Neuronal stem cell (in vitro differentiated cells): ENCODE measurements at regions not wholly inside any gene's neighbourhood (a gene's known extent, or its start where the extent isn't known, plus 50 kb on each side); places are given as distances from the start of the nearest gene placed in this dataset.

Experiments
- DNase-seq: peaks from one replicate; pipeline ENCODE4 v3.0.0-alpha.2; 2013; ENCODE audit warnings: low spot score
- H2AFZ ChIP-seq: one replicate; pipeline ENCODE4 v1.6.1; 2013; ENCODE audit warnings: mild to moderate bottlenecking, low read length, inconsistent platforms
- H2AK5ac ChIP-seq: 2 replicates; pipeline ENCODE4 v1.6.1; 2013; ENCODE audit warnings: low read depth, mild to moderate bottlenecking, inconsistent platforms, low read length, moderate library complexity, mixed read lengths
- H2BK120ac ChIP-seq: 2 replicates; pipeline ENCODE4 v1.6.1; 2013; ENCODE audit warnings: low read depth, mild to moderate bottlenecking, inconsistent platforms, low read length, moderate library complexity, mixed read lengths
- H2BK12ac ChIP-seq: one replicate; pipeline ENCODE4 v1.6.1; 2013; ENCODE audit warnings: low read length, inconsistent platforms
- H2BK15ac ChIP-seq: 2 replicates; pipeline ENCODE4 v1.6.1; 2013; ENCODE audit warnings: mild to moderate bottlenecking, low read length, inconsistent platforms, mixed read lengths
- H2BK5ac ChIP-seq: one replicate; pipeline ENCODE4 v1.6.1; 2013; ENCODE audit warnings: inconsistent platforms, mild to moderate bottlenecking, low read length, moderate library complexity
- H3K14ac ChIP-seq: one replicate; pipeline ENCODE4 v1.6.1; 2013; ENCODE audit warnings: low read length, inconsistent platforms
- H3K18ac ChIP-seq: 2 replicates; pipeline ENCODE4 v1.6.1; 2013; ENCODE audit warnings: low read length, inconsistent platforms
- H3K23ac ChIP-seq: 2 replicates; pipeline ENCODE4 v1.6.1; 2013; ENCODE audit warnings: low read depth, mild to moderate bottlenecking, mixed read lengths, low read length, inconsistent platforms; ENCODE audit not compliant: poor library complexity
- H3K27ac ChIP-seq: replicated peaks from 3 replicates; pipeline ENCODE4 v1.5.1; 2013; ENCODE audit warnings: low read length, inconsistent platforms
- H3K27me3 ChIP-seq, 3 experiments: 2 replicates each; pipeline ENCODE4 v1.6.1; 2013; ENCODE audit warnings: low read length in 3 of 3, mild to moderate bottlenecking in 2 of 3, inconsistent platforms in 1 of 3, low read depth in 1 of 3, mixed read lengths in 1 of 3, moderate library complexity in 1 of 3; ENCODE audit not compliant: control insufficient read depth in 3 of 3, insufficient read depth in 3 of 3
- H3K36me3 ChIP-seq, 2 donors: replicated peaks in 1 of 2; 2 replicates each; pipeline ENCODE4 v1.6.1; 2013; ENCODE audit warnings: low read length in 2 of 2; ENCODE audit not compliant: control insufficient read depth in 2 of 2, insufficient read depth in 2 of 2
- H3K4ac ChIP-seq: 2 replicates; pipeline ENCODE4 v1.6.1; 2013; ENCODE audit warnings: inconsistent platforms, mild to moderate bottlenecking, low read length, moderate library complexity
- H3K4me1 ChIP-seq, 2 donors: 1 replicate in 1 of 2; 2 replicates in 1 of 2; pipeline ENCODE4 v1.6.1; 2013; ENCODE audit warnings: low read length in 2 of 2, low read depth in 1 of 2; ENCODE audit not compliant: control insufficient read depth in 2 of 2, insufficient read depth in 1 of 2
- H3K4me2 ChIP-seq: one replicate; pipeline ENCODE4 v1.6.1; 2013; ENCODE audit warnings: mild to moderate bottlenecking, low read length, inconsistent platforms; ENCODE audit not compliant: insufficient read depth, poor library complexity, severe bottlenecking
- H3K4me3 ChIP-seq, 2 donors: 2 replicates each; pipeline ENCODE4 v1.5.1; 2013; ENCODE audit warnings: low read length in 2 of 2, mild to moderate bottlenecking in 2 of 2, inconsistent platforms in 1 of 2, moderate library complexity in 1 of 2
- H3K79me1 ChIP-seq: one replicate; pipeline ENCODE4 v1.6.1; 2013; ENCODE audit warnings: low read depth, mild to moderate bottlenecking, inconsistent platforms, low read length, moderate library complexity
- H3K9ac ChIP-seq: one replicate; pipeline ENCODE4 v1.6.1; 2013; ENCODE audit warnings: mild to moderate bottlenecking, low read depth, low read length, inconsistent platforms; ENCODE audit not compliant: poor library complexity
- H3K9me3 ChIP-seq, 2 donors: replicated peaks in 1 of 2; 2 replicates each; pipeline versions ENCODE3 to v1.6.1; 2013; ENCODE audit warnings: low read length in 2 of 2, mild to moderate bottlenecking in 2 of 2, inconsistent platforms in 1 of 2, low read depth in 1 of 2, mixed read lengths in 1 of 2, moderate library complexity in 1 of 2; ENCODE audit not compliant: control insufficient read depth in 2 of 2, insufficient read depth in 1 of 2
- H4K8ac ChIP-seq: one replicate; pipeline ENCODE4 v1.6.1; 2013; ENCODE audit warnings: low read depth, mild to moderate bottlenecking, inconsistent platforms, low read length, moderate library complexity
- H4K91ac ChIP-seq: one replicate; pipeline ENCODE4 v1.6.1; 2013; ENCODE audit warnings: low read length, low read depth, mild to moderate bottlenecking, inconsistent platforms; ENCODE audit not compliant: poor library complexity
- WGBS, 2 donors: extraction: QIAGEN DNeasy Blood & Tissue Kit; methylation state at CpG; one replicate each; pipeline ENCODE4 v1.1.7; 2013; ENCODE audit warnings: missing lambda C conversion rate in 2 of 2, mixed read lengths in 1 of 2; ENCODE audit not compliant: insufficient read length in 2 of 2, insufficient replicate concordance in 1 of 2; ENCODE audit errors: extremely low coverage in 2 of 2; 5-methylcytosine and 5-hydroxymethylcytosine counted together

DNA sequence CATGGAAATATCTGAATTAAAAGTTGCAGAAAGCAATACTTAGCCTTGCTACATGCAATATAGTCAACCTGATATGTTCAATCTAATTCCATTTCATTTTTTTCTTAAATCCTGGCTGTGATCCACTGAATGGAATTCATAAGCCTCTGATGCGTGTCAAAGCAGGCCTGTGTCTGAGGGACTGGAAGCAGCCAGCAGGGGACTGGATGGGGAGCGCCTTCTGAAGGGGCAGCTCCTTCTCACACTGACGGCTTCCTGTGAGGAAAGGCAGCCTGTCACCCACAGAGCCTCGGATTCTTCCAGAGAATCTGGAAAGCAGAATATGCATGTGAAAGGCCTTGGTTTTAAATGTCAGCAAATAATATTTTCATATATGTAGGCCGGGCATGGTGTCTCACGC, 73.5 kb downstream of the KCNF1 start:
- Histone ChIP-seq H3K79me1 (no peaks in the 10 kb centered on the region), H3K18ac (no peak overlapping the region), H3K9ac (no peak overlapping the region), H2AK5ac (no peak overlapping the region), H2BK120ac (no peak overlapping the region), H3K4me2 (no peak overlapping the region), H3K36me3 (no peaks in the 10 kb centered on the region), H4K91ac (no peak overlapping the region), H3K27ac (no peak overlapping the region), H3K23ac (no peak overlapping the region), H3K4me1 (peaks cover 0 to 10% of the 10 kb centered on the region in 2 donors), H2AFZ (peak overlapping the region; percentile 46), H2BK5ac (no peak overlapping the region), H4K8ac (no peak overlapping the region), H2BK12ac (no peak overlapping the region), H3K4me3 (no peak overlapping the region), H3K4ac (no peak overlapping the region), H3K14ac (no peak overlapping the region), H3K27me3 (no peaks in the 10 kb centered on the region), H2BK15ac (no peak overlapping the region), H3K9me3 (no peaks in the 10 kb centered on the region)
- no peak for DNase-seq
- WGBS, 2 donors, result no CpG with 5 or more reads among the region's 6 CpGs

DNA sequence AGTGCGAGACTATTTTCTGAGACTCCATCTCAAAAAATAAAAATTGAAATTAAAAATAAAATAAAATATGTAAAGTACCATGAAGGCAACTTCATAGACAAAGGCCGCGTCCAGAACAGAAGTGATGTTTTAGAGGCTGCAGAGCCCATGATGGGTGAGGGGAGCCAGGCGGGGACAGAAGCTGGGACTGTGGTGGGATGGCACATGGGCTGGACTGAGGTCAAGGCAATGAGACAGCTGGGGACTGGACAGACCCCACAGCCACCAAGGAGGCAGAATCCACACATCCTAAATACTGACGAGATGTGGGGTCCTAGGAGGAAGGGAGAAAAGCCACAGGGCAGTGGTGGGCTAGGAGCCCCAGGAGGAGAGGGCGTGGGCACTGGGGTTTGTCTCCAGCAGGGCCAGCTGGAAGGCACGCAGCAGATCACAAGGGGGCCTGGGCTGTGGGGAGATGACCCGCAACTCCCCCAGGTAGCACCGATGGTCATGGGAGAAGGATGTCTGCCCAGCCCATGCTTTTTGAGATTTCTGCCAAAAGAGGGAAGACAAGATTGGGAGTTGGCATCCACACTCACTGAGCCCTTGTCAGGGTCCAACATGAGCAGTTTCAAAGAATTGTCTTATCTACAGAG, 74.3 kb downstream of the KCNF1 start:
- no peak overlapping the region for H3K4me3 ChIP-seq
- no peak overlapping the region for H2AK5ac ChIP-seq
- no peak overlapping the region for H2BK12ac ChIP-seq
- no peak overlapping the region for H3K27ac ChIP-seq
- H3K4me1 ChIP-seq, result peaks cover 0 to 10% of the 10 kb centered on the region in 2 donors
- DNase-seq, result no peak
- no peak overlapping the region for H4K91ac ChIP-seq
- H3K9me3 ChIP-seq, result no peaks in the 10 kb centered on the region
- no peak overlapping the region for H2BK120ac ChIP-seq
- no peak overlapping the region for H3K9ac ChIP-seq
- no peaks in the 10 kb centered on the region for H3K36me3 ChIP-seq
- no CpG with 5 or more reads among the region's 9 CpGs for WGBS, 2 donors
- peaks cover 0 to 5% (median 0%) of the 10 kb centered on the region in 3 experiments for H3K27me3 ChIP-seq
- H3K79me1 ChIP-seq, result no peaks in the 10 kb centered on the region
- H3K23ac ChIP-seq, result no peak overlapping the region
- peak overlapping the region; percentile 12 for H3K18ac ChIP-seq
- H4K8ac ChIP-seq, result no peak overlapping the region
- H3K14ac ChIP-seq, result no peak overlapping the region
- no peak overlapping the region for H3K4ac ChIP-seq
- H2AFZ ChIP-seq, result no peak overlapping the region
- H3K4me2 ChIP-seq, result no peak overlapping the region
- H2BK5ac ChIP-seq, result no peak overlapping the region
- no peak overlapping the region for H2BK15ac ChIP-seq

DNA sequence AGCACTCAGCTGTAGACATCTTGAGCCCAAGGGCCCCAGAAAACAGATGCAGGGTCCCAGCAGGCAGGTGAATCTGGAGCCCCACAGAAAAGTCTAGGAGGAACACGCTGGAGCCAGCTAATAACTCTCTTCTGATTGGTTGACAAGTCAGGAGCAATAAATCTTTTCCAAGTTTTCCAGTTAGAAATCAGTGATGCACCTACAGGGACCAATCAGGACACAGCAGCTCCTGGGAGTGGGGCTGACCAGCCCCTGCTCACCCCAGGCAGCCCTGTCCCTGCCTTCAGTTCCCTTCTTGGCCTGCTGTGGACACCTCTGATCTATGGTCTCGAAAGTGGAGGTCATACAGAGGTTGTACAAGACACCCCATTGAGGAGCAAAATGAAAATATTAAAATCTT, 75.7 kb downstream of the KCNF1 start:
- no CpG with 5 or more reads among the region's 2 CpGs for WGBS, 2 donors
- Histone ChIP-seq H3K14ac (no peak overlapping the region), H3K4me1 (peaks cover 0 to 10% of the 10 kb centered on the region in 2 donors), H2BK120ac (no peak overlapping the region), H3K9ac (no peak overlapping the region), H3K23ac (no peak overlapping the region), H3K79me1 (no peaks in the 10 kb centered on the region), H4K8ac (no peak overlapping the region), H2BK12ac (no peak overlapping the region), H3K4me3 (no peak overlapping the region), H3K9me3 (no peaks in the 10 kb centered on the region), H3K18ac (no peak overlapping the region), H2AK5ac (no peak overlapping the region), H3K4ac (no peak overlapping the region), H2BK15ac (no peak overlapping the region), H4K91ac (no peak overlapping the region), H3K4me2 (no peak overlapping the region), H3K27ac (no peak overlapping the region), H3K27me3 (peaks cover 0 to 5% (median 0%) of the 10 kb centered on the region in 3 experiments), H2BK5ac (no peak overlapping the region), H2AFZ (no peak overlapping the region), H3K36me3 (no peaks in the 10 kb centered on the region)
- DNase-seq, result no peak

DNA sequence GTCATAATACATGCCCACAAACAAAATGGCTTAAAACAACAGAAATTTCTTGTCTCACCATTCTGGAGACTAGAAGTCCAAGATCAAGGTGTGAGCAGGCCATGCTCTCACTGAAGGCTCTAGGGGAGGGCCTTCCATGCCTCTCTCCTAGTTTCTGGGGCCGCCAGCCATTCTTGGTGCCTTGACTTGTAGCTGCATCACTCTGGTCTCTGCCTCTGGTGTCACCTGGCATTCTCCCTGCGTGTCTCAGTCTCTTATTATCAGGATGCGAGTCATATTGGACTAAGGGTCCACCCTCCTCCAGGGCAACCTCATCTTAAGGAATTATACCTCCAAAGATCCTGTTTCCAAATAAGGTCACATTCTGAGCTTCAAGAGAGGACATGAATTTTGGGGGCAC, 76.1 kb downstream of the KCNF1 start:
- no peak overlapping the region for H2BK12ac ChIP-seq
- H4K8ac ChIP-seq, result no peak overlapping the region
- H2BK120ac ChIP-seq, result no peak overlapping the region
- H3K4me2 ChIP-seq, result no peak overlapping the region
- no peak overlapping the region for H3K9ac ChIP-seq
- H3K4ac ChIP-seq, result no peak overlapping the region
- no peak overlapping the region for H2AK5ac ChIP-seq
- H2BK5ac ChIP-seq, result no peak overlapping the region
- no CpG with 5 or more reads among the region's 3 CpGs for WGBS, 2 donors
- H3K18ac ChIP-seq, result no peak overlapping the region
- no peak overlapping the region for H3K27ac ChIP-seq
- no peaks in the 10 kb centered on the region for H3K79me1 ChIP-seq
- H3K9me3 ChIP-seq, result no peaks in the 10 kb centered on the region
- H3K23ac ChIP-seq, result no peak overlapping the region
- no peak overlapping the region for H3K14ac ChIP-seq
- no peak overlapping the region for H4K91ac ChIP-seq
- no peak overlapping the region for H2BK15ac ChIP-seq
- H3K4me3 ChIP-seq, result no peak overlapping the region
- H3K36me3 ChIP-seq, result no peaks in the 10 kb centered on the region
- no peak overlapping the region for H2AFZ ChIP-seq
- no peak for DNase-seq
- peaks cover 0 to 5% (median 0%) of the 10 kb centered on the region in 3 experiments for H3K27me3 ChIP-seq
- H3K4me1 ChIP-seq, result peaks cover 0 to 10% of the 10 kb centered on the region in 2 donors
